ENCODE measurements at regions not wholly inside any gene's neighbourhood (a gene's known extent, or its start where the extent isn't known, plus 50 kb on each side); places are given as distances from the start of the nearest gene placed in this dataset.

GRCh38 chr9:108642871-108643270 lies 212.9 kb downstream of the ACTL7B start:
- no peak for DNase-seq

GRCh38 chr9:108640230-108640629 lies 215.6 kb downstream of the ACTL7B start:
- DNase-seq, result no peak

- DNase-seq, result no peak
Measured at GRCh38 chr9:108639696-108640095, 216.1 kb downstream of the ACTL7B start.

GRCh38 chr9:108639091-108639490 lies 216.7 kb downstream of the ACTL7B start:
- no peak for DNase-seq

- DNase-seq, result no peak
Measured at GRCh38 chr9:108637340-108637739, 218.4 kb downstream of the ACTL7B start.

GRCh38 chr9:108636013-108636412 lies 219.8 kb downstream of the ACTL7B start:
- no peak for DNase-seq

GRCh38 chr9:108634672-108635462 lies 220.9 kb downstream of the ACTL7B start:
- no peak for DNase-seq

- no peak for DNase-seq
Measured at GRCh38 chr9:108634204-108634603, 221.6 kb downstream of the ACTL7B start.

GRCh38 chr9:108631496-108632285 lies 224.1 kb downstream of the ACTL7B start:
- no peak for DNase-seq

GRCh38 chr9:108628316-108628715 lies 227.5 kb downstream of the ACTL7B start:
- DNase-seq, result no peak

GRCh38 chr9:108626743-108627142 lies 229.0 kb downstream of the ACTL7B start:
- no peak for DNase-seq

- DNase-seq, result no peak
Measured at GRCh38 chr9:108621991-108622855, 233.6 kb downstream of the ACTL7B start.

- DNase-seq, result no peak
Measured at GRCh38 chr9:108620767-108621166, 235.0 kb downstream of the ACTL7B start.

GRCh38 chr9:108618906-108619550 lies 236.8 kb downstream of the ACTL7B start:
- no peak for DNase-seq

- no peak for DNase-seq
Measured at GRCh38 chr9:108617676-108618075, 238.1 kb downstream of the ACTL7B start.

- DNase-seq, result no peak
Measured at GRCh38 chr9:108615152-108615551, 240.6 kb downstream of the ACTL7B start.

GRCh38 chr9:108612513-108612912 lies 243.3 kb downstream of the ACTL7B start:
- no peak for DNase-seq

- DNase-seq, result no peak
Measured at GRCh38 chr9:108609897-108610253, 245.9 kb downstream of the ACTL7B start.

- DNase-seq, result no peak
Measured at GRCh38 chr9:108609227-108609896, 246.4 kb downstream of the ACTL7B start.

- DNase-seq, result no peak
Measured at GRCh38 chr9:108607607-108608006, 248.2 kb downstream of the ACTL7B start.

- DNase-seq, result no peak
Measured at GRCh38 chr9:108606401-108606800, 249.4 kb downstream of the ACTL7B start.

- no peak for DNase-seq
Measured at GRCh38 chr9:108603141-108603540, 252.6 kb downstream of the ACTL7B start.

Measured in CD4-positive, alpha-beta T cell treated with Interleukin-4 for 4 hours (primary cell).